ENCODE measurements at regions not wholly inside any gene's neighbourhood (a gene's known extent, or its start where the extent isn't known, plus 50 kb on each side); places are given as distances from the start of the nearest gene placed in this dataset.

- Histone ChIP-seq H4K91ac (ENCODE audit: low read depth, low read length) (no peak overlapping the region), H3K9ac (ENCODE audit: low read length) (no peak overlapping the region), H2BK5ac (ENCODE audit: low read depth, low read length, poor library complexity) (no peak overlapping the region), H2BK12ac (ENCODE audit: low read length) (no peak overlapping the region), H3K9me3 (ENCODE audit: insufficient read depth, low read depth, low read length) (no peaks in the 10 kb centered on the region), H4K8ac (ENCODE audit: low read depth, low read length) (no peak overlapping the region), H3K14ac (ENCODE audit: low read length) (no peak overlapping the region), H3K79me2 (ENCODE audit: control insufficient read depth, insufficient read depth, low read length, poor library complexity) (no peaks in the 10 kb centered on the region), H3K27me3 (ENCODE audit: insufficient read depth, low read length) (no peaks in the 10 kb centered on the region), H2AK5ac (ENCODE audit: low read length) (no peak overlapping the region), H3K4me2 (ENCODE audit: low read length) (no peak overlapping the region), H3K4ac (ENCODE audit: low read depth, low read length) (no peak overlapping the region), H2BK120ac (ENCODE audit: insufficient read depth, low read length, poor library complexity) (no peak overlapping the region), H3K27ac (ENCODE audit: low read depth, low read length) (no peak overlapping the region), H2AFZ (ENCODE audit: insufficient read depth, low read length, poor library complexity) (no peak overlapping the region), H3K18ac (ENCODE audit: low read length) (no peak overlapping the region), H3K79me1 (ENCODE audit: low read length) (no peaks in the 10 kb centered on the region), H3K23ac (ENCODE audit: low read length) (no peak overlapping the region), H4K12ac (ENCODE audit: low read depth, low read length) (no peak overlapping the region), H3K4me3 (ENCODE audit: low read depth, low read length) (no peak overlapping the region), H3K4me1 (ENCODE audit: control insufficient read depth in 1 of 2, insufficient read depth in 2 of 2, low read length in 2 of 2) (no peaks in the 10 kb centered on the region), H3K36me3 (ENCODE audit: control insufficient read depth in 1 of 2, insufficient read depth in 2 of 2, low read length in 2 of 2) (no peaks in the 10 kb centered on the region)
- no CpG with 5 or more reads among the region's 2 CpGs for WGBS (ENCODE audit: extremely low coverage, insufficient coverage, insufficient read length)
- no peak for DNase-seq
Observed at GRCh38 chr10:94186722-94187121, 176.0 kb downstream of the NOC3L start.

GRCh38 chr10:94192333-94192732 lies 170.4 kb downstream of the NOC3L start:
- no peaks in the 10 kb centered on the region for H3K27me3 ChIP-seq (ENCODE audit: insufficient read depth, low read length)
- H2BK12ac ChIP-seq (ENCODE audit: low read length), result no peak overlapping the region
- H2BK120ac ChIP-seq (ENCODE audit: insufficient read depth, low read length, poor library complexity), result no peak overlapping the region
- H3K14ac ChIP-seq (ENCODE audit: low read length), result no peak overlapping the region
- no peak overlapping the region for H3K4me2 ChIP-seq (ENCODE audit: low read length)
- no peak for DNase-seq
- no CpG with 5 or more reads among the region's 3 CpGs for WGBS (ENCODE audit: extremely low coverage, insufficient coverage, insufficient read length)
- no peak overlapping the region for H2BK5ac ChIP-seq (ENCODE audit: low read depth, low read length, poor library complexity)
- no peak overlapping the region for H3K4ac ChIP-seq (ENCODE audit: low read depth, low read length)
- no peak overlapping the region for H2AK5ac ChIP-seq (ENCODE audit: low read length)
- no peak overlapping the region for H4K8ac ChIP-seq (ENCODE audit: low read depth, low read length)
- H3K9me3 ChIP-seq (ENCODE audit: insufficient read depth, low read depth, low read length), result no peaks in the 10 kb centered on the region
- no peak overlapping the region for H2AFZ ChIP-seq (ENCODE audit: insufficient read depth, low read length, poor library complexity)
- no peak overlapping the region for H4K12ac ChIP-seq (ENCODE audit: low read depth, low read length)
- no peaks in the 10 kb centered on the region for H3K36me3 ChIP-seq (ENCODE audit: control insufficient read depth in 1 of 2, insufficient read depth in 2 of 2, low read length in 2 of 2)
- no peak overlapping the region for H3K4me3 ChIP-seq (ENCODE audit: low read depth, low read length)
- no peak overlapping the region for H3K27ac ChIP-seq (ENCODE audit: low read depth, low read length)
- H3K79me2 ChIP-seq (ENCODE audit: control insufficient read depth, insufficient read depth, low read length, poor library complexity), result no peaks in the 10 kb centered on the region
- H3K18ac ChIP-seq (ENCODE audit: low read length), result no peak overlapping the region
- H3K23ac ChIP-seq (ENCODE audit: low read length), result no peak overlapping the region
- H4K91ac ChIP-seq (ENCODE audit: low read depth, low read length), result no peak overlapping the region
- no peak overlapping the region for H3K9ac ChIP-seq (ENCODE audit: low read length)
- no peaks in the 10 kb centered on the region for H3K4me1 ChIP-seq (ENCODE audit: control insufficient read depth in 1 of 2, insufficient read depth in 2 of 2, low read length in 2 of 2)
- H3K79me1 ChIP-seq (ENCODE audit: low read length), result no peaks in the 10 kb centered on the region

- Histone ChIP-seq H4K12ac (ENCODE audit: low read depth, low read length) (no peak overlapping the region), H3K27ac (ENCODE audit: low read depth, low read length) (no peak overlapping the region), H3K4me3 (ENCODE audit: low read depth, low read length) (no peak overlapping the region), H2AFZ (ENCODE audit: insufficient read depth, low read length, poor library complexity) (no peak overlapping the region), H2BK120ac (ENCODE audit: insufficient read depth, low read length, poor library complexity) (no peak overlapping the region), H2BK12ac (ENCODE audit: low read length) (no peak overlapping the region), H3K27me3 (ENCODE audit: insufficient read depth, low read length) (no peaks in the 10 kb centered on the region), H2AK5ac (ENCODE audit: low read length) (no peak overlapping the region), H3K9me3 (ENCODE audit: insufficient read depth, low read depth, low read length) (no peaks in the 10 kb centered on the region), H3K9ac (ENCODE audit: low read length) (no peak overlapping the region), H2BK5ac (ENCODE audit: low read depth, low read length, poor library complexity) (no peak overlapping the region), H3K23ac (ENCODE audit: low read length) (no peak overlapping the region), H3K79me2 (ENCODE audit: control insufficient read depth, insufficient read depth, low read length, poor library complexity) (no peaks in the 10 kb centered on the region), H3K18ac (ENCODE audit: low read length) (no peak overlapping the region), H3K4me2 (ENCODE audit: low read length) (no peak overlapping the region), H3K79me1 (ENCODE audit: low read length) (no peaks in the 10 kb centered on the region), H3K4me1 (ENCODE audit: control insufficient read depth in 1 of 2, insufficient read depth in 2 of 2, low read length in 2 of 2) (no peaks in the 10 kb centered on the region), H3K4ac (ENCODE audit: low read depth, low read length) (no peak overlapping the region), H3K14ac (ENCODE audit: low read length) (no peak overlapping the region), H4K91ac (ENCODE audit: low read depth, low read length) (no peak overlapping the region), H4K8ac (ENCODE audit: low read depth, low read length) (no peak overlapping the region), H3K36me3 (ENCODE audit: control insufficient read depth in 1 of 2, insufficient read depth in 2 of 2, low read length in 2 of 2) (no peaks in the 10 kb centered on the region)
- WGBS (ENCODE audit: extremely low coverage, insufficient coverage, insufficient read length), result no CpG with 5 or more reads among the region's 1 CpG
- no peak for DNase-seq
Observed at GRCh38 chr10:94192974-94193373, 169.8 kb downstream of the NOC3L start.

- no peak overlapping the region for H3K23ac ChIP-seq (ENCODE audit: low read length)
- H3K4ac ChIP-seq (ENCODE audit: low read depth, low read length), result no peak overlapping the region
- H3K9ac ChIP-seq (ENCODE audit: low read length), result no peak overlapping the region
- H3K36me3 ChIP-seq (ENCODE audit: control insufficient read depth in 1 of 2, insufficient read depth in 2 of 2, low read length in 2 of 2), result no peaks in the 10 kb centered on the region
- H3K4me2 ChIP-seq (ENCODE audit: low read length), result no peak overlapping the region
- no CpG with 5 or more reads among the region's 4 CpGs for WGBS (ENCODE audit: extremely low coverage, insufficient coverage, insufficient read length)
- H2AK5ac ChIP-seq (ENCODE audit: low read length), result no peak overlapping the region
- H3K14ac ChIP-seq (ENCODE audit: low read length), result no peak overlapping the region
- H4K12ac ChIP-seq (ENCODE audit: low read depth, low read length), result no peak overlapping the region
- no peaks in the 10 kb centered on the region for H3K4me1 ChIP-seq (ENCODE audit: control insufficient read depth in 1 of 2, insufficient read depth in 2 of 2, low read length in 2 of 2)
- no peak for DNase-seq
- no peak overlapping the region for H2BK5ac ChIP-seq (ENCODE audit: low read depth, low read length, poor library complexity)
- H2BK120ac ChIP-seq (ENCODE audit: insufficient read depth, low read length, poor library complexity), result no peak overlapping the region
- H4K91ac ChIP-seq (ENCODE audit: low read depth, low read length), result no peak overlapping the region
- no peak overlapping the region for H2BK12ac ChIP-seq (ENCODE audit: low read length)
- H4K8ac ChIP-seq (ENCODE audit: low read depth, low read length), result no peak overlapping the region
- H2AFZ ChIP-seq (ENCODE audit: insufficient read depth, low read length, poor library complexity), result no peak overlapping the region
- H3K9me3 ChIP-seq (ENCODE audit: insufficient read depth, low read depth, low read length), result no peaks in the 10 kb centered on the region
- H3K79me2 ChIP-seq (ENCODE audit: control insufficient read depth, insufficient read depth, low read length, poor library complexity), result no peaks in the 10 kb centered on the region
- H3K18ac ChIP-seq (ENCODE audit: low read length), result no peak overlapping the region
- no peak overlapping the region for H3K27ac ChIP-seq (ENCODE audit: low read depth, low read length)
- no peaks in the 10 kb centered on the region for H3K27me3 ChIP-seq (ENCODE audit: insufficient read depth, low read length)
- H3K4me3 ChIP-seq (ENCODE audit: low read depth, low read length), result no peak overlapping the region
- no peaks in the 10 kb centered on the region for H3K79me1 ChIP-seq (ENCODE audit: low read length)
Observed at GRCh38 chr10:94193466-94193924, 169.2 kb downstream of the NOC3L start.

Measured in trophoblast cell (in vitro differentiated cells and primary cell).